ENCODE measurements at regions not wholly inside any gene's neighbourhood (a gene's known extent, or its start where the extent isn't known, plus 50 kb on each side); places are given as distances from the start of the nearest gene placed in this dataset.

DNA sequence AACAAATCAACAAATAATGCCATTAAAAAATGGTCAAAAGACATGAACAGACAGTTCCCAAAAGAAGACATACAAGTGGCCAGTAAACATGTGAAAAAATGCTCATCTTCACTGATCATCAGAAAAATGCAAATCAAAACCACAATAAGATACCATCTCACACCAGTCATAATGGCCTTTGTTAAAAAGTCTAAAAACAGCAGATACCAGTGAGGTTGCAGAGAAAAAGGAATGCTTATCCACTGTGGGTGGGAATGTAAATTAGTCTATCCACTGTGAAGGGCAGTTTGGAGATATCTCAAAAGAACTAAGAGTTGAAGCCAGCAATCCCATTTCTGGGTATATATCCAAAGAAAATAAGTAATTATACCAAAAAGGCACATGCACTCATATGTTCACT lies 668.1 kb upstream of the CPEB2 start:
- H2BK5ac ChIP-seq (ENCODE audit: low read depth, low read length), result no peak overlapping the region
- H3K18ac ChIP-seq (ENCODE audit: extremely low read depth, low read length), result no peak overlapping the region
- H2BK12ac ChIP-seq (ENCODE audit: low read depth, low read length), result no peak overlapping the region
- H3K56ac ChIP-seq (replicated peaks; ENCODE audit: insufficient read length, low read depth, low read length), result no peak overlapping the region
- DNase-seq (ENCODE audit: low read depth in 1 of 2, low spot score in 2 of 2) (no peak), FAIRE-seq (no peak)
- H4K20me1 ChIP-seq (replicated peaks in 1 of 2; ENCODE audit: control insufficient read depth in 1 of 2, insufficient read depth in 2 of 2, low read length in 2 of 2), result no peaks in the 10 kb centered on the region
- H3K79me1 ChIP-seq (ENCODE audit: low read depth, low read length), result no peaks in the 10 kb centered on the region
- no peak overlapping the region for H2BK20ac ChIP-seq (ENCODE audit: low read length)
- CTCF ChIA-PET (ENCODE audit: partially characterized antibody), result no interaction called here
- no peak overlapping the region for H2BK120ac ChIP-seq (replicated peaks; ENCODE audit: low read depth, low read length)
- POLR2A ChIA-PET (ENCODE audit: partially characterized antibody), result no interaction called here
- H2AFZ ChIP-seq (ENCODE audit: low read length), result no peak overlapping the region
- no peak overlapping the region for H2BK15ac ChIP-seq (ENCODE audit: low read length)
- H3K9me3 ChIP-seq (ENCODE audit: insufficient read depth in 2 of 2, low read depth in 1 of 2, low read length in 1 of 2), result no peaks in the 10 kb centered on the region; a peak in 1 of 4 replicates
- H3K36me3 ChIP-seq (ENCODE audit: control insufficient read depth in 2 of 4, insufficient read depth in 4 of 4, low read length in 3 of 4), result no peaks in the 10 kb centered on the region
- no peak overlapping the region for H4K5ac ChIP-seq (ENCODE audit: insufficient read length, low read depth, low read length)
- H3K27ac ChIP-seq (ENCODE audit: low read depth, low read length), result no peak overlapping the region
- no peak overlapping the region for H4K8ac ChIP-seq (ENCODE audit: extremely low read depth, insufficient read depth, low read length)
- TF ChIP-seq RFX5 (IDR thresholded peaks at IDR 0.05; ENCODE audit: borderline replicate concordance, low read depth, low read length), result no peak
- TF ChIP-seq YY1 (IDR thresholded peaks at IDR 0.05; ENCODE audit: low read depth, low read length), result no peak
- no peak for TF ChIP-seq FOSL1 (IDR thresholded peaks at IDR 0.05; ENCODE audit: insufficient read depth, low read depth, low read length)
- TF ChIP-seq ZNF274 (IDR thresholded peaks at IDR 0.05; ENCODE audit: borderline replicate concordance, extremely low read depth, low read length), result no peak
- no peak for TF ChIP-seq HDAC2 (IDR thresholded peaks at IDR 0.05; ENCODE audit: borderline replicate concordance in 1 of 2, low read depth in 2 of 2, low read length in 2 of 2)
- no peak for TF ChIP-seq SP4 (IDR thresholded peaks at IDR 0.05; ENCODE audit: low read length)
- no peak for TF ChIP-seq POU5F1 (IDR thresholded peaks at IDR 0.05; ENCODE audit: low read depth, low read length)
- TF ChIP-seq CEBPB (IDR thresholded peaks at IDR 0.05; ENCODE audit: low read depth, low read length), result no peak
- no peak for TF ChIP-seq KDM4A (IDR thresholded peaks at IDR 0.05; ENCODE audit: low read depth, low read length, severe bottlenecking)
- TF ChIP-seq, protein P1, sequence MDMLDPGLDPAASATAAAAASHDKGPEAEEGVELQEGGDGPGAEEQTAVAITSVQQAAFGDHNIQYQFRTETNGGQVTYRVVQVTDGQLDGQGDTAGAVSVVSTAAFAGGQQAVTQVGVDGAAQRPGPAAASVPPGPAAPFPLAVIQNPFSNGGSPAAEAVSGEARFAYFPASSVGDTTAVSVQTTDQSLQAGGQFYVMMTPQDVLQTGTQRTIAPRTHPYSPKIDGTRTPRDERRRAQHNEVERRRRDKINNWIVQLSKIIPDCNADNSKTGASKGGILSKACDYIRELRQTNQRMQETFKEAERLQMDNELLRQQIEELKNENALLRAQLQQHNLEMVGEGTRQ (IDR thresholded peaks at IDR 0.05; ENCODE audit: low read length), result no peak
- TF ChIP-seq CHD1 (IDR thresholded peaks at IDR 0.05; ENCODE audit: low read depth, low read length), result no peak
- TF ChIP-seq ASH2L (IDR thresholded peaks at IDR 0.05; ENCODE audit: low read length), result no peak
- no peak for TF ChIP-seq TAF1 (IDR thresholded peaks at IDR 0.05; ENCODE audit: low read depth, low read length)
- TF ChIP-seq BRCA1 (IDR thresholded peaks at IDR 0.05; ENCODE audit: low read depth, low read length), result no peak
- no peak for TF ChIP-seq PHF8 (conservative IDR thresholded peaks at IDR 0.05; ENCODE audit: low read depth, low read length)
- no peak overlapping the region for H3K4me3 ChIP-seq (ENCODE audit: extremely low read depth in 1 of 4, insufficient read depth in 2 of 4, low read depth in 3 of 4, low read length in 4 of 4)
- no peak overlapping the region for H3K14ac ChIP-seq (ENCODE audit: insufficient read length)
- no peak overlapping the region for H2AK5ac ChIP-seq (ENCODE audit: low read depth, low read length)
- H3K23me2 ChIP-seq (ENCODE audit: low read depth, low read length), result no peaks in the 10 kb centered on the region
- H3K79me2 ChIP-seq (ENCODE audit: control insufficient read depth in 1 of 2, insufficient read depth in 2 of 2, low read length in 2 of 2), result no peaks in the 10 kb centered on the region
- no peak overlapping the region for H3K4ac ChIP-seq (replicated peaks; ENCODE audit: insufficient read length, low read depth, low read length)
- H4K91ac ChIP-seq (replicated peaks; ENCODE audit: insufficient read length, low read length), result no peak overlapping the region
- no peak overlapping the region for H3K4me2 ChIP-seq (ENCODE audit: insufficient read depth in 1 of 2, low read depth in 2 of 2, low read length in 2 of 2)
- no peaks in the 10 kb centered on the region for H3K27me3 ChIP-seq (replicated peaks in 1 of 4; ENCODE audit: control insufficient read depth in 3 of 4, extremely low read depth in 1 of 4, insufficient read depth in 3 of 4, low read length in 3 of 4)
- H3K9ac ChIP-seq (replicated peaks in 1 of 4; ENCODE audit: extremely low read depth in 1 of 4, low read depth in 3 of 4, low read length in 3 of 4), result no peak overlapping the region
- H3K4me1 ChIP-seq (replicated peaks in 1 of 4; ENCODE audit: control insufficient read depth in 3 of 4, insufficient read depth in 4 of 4, low read length in 3 of 4), result no peaks in the 10 kb centered on the region
- no peak overlapping the region for H3K23ac ChIP-seq (ENCODE audit: insufficient read length)

All from H1 (cell line).